ENCODE measurements at regions not wholly inside any gene's neighbourhood (a gene's known extent, or its start where the extent isn't known, plus 50 kb on each side); places are given as distances from the start of the nearest gene placed in this dataset.

- DNase-seq (ENCODE audit: low spot score), result no peak
These were observed 170.9 kb upstream of the PDE3A start for GRCh38 chr12:20197411-20197810.

DNA sequence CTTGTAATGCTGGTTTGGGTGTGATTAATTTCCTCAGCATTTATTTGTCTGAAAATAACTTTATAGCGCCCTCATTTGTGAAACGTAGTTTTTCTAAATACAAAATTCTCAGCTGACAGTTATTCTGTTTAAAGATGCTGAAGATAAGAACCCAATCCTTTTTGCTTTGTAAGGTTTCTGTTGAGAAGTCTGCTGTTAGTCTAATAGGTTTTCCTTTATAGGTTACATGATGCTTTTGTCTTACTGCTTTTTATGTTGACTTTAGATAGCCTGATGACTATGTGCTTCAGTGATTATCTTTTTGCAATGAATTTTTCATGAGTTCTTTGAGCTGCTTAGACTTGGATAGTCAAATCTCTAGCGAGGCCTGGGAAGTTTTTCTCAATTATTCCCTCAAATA lies 168.6 kb upstream of the PDE3A start:
- DNase-seq (ENCODE audit: low spot score), result no peak

GRCh38 chr12:20201733-20202132 lies 166.6 kb upstream of the PDE3A start:
- no peak for DNase-seq (ENCODE audit: low spot score)

GRCh38 chr12:20205854-20206253 lies 162.5 kb upstream of the PDE3A start:
- DNase-seq (ENCODE audit: low spot score), result no peak

- DNase-seq (ENCODE audit: low spot score), result no peak
These were observed 161.9 kb upstream of the PDE3A start for GRCh38 chr12:20206410-20206809.

GRCh38 chr12:20210621-20211215 lies 157.6 kb upstream of the PDE3A start:
- no peak for DNase-seq (ENCODE audit: low spot score)

DNA sequence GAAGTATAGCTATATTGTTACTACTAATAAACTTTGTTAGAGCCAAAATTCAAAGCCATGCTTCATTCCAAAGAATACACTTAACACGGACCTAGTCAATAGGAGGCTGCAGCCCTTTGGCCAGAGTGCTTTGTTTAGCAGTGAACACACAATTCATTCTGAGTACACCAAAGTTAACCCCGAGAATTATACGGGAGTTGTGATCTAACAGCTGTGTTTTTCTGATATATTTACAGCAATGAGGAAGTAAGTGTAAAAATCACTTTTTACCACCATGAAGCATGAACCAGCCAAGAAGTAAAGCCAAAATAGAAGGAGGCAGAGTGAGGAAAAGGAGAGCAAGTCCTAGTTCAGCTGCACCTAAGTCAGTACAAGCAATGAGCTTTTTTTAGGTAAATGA lies 156.8 kb upstream of the PDE3A start:
- no peak for DNase-seq (ENCODE audit: low spot score)

- DNase-seq (ENCODE audit: low spot score), result no peak
These were observed 156.3 kb upstream of the PDE3A start for GRCh38 chr12:20211981-20212421.

DNA sequence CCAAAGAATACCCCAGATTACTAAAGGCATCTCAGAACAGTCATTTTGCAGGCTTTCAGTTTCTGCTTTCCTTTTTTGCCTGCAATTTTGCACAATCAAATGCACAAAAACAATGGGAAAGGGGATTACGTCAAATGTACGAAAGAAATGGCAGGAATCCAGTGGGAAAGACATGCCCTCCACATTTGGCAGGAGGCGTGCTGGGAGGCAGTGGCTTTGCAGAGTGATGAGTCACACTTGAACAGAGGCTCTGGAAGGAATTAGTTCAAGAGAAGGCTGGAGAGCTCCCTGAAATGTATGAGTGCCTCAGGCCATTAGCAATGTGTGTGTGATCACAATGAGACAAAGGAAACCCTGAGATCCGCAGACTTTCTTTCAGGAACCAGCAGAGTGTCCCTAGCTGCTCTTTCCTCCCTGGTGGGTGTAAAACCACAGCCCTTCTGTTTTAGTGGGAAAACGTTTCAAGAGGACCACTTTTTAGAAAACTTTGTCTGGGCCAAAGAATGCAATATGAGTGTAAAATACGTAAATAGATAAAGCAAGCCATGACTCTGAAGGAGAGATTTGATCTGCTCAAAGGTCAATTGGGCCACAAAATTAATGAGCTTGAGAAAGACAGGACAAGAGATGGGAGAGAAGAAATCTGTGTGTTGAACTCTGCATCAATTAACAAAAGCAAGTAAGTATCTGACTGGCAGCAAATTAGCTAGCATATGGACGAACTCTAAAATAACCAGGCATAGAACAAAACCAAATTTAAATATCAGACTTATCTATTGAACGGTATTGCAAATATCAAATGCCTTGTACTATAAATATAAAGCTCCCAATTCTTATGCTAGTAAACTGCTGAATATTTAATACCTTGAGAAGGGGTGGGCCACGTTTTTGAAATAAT lies 155.4 kb upstream of the PDE3A start:
- DNase-seq (ENCODE audit: low spot score), result peak; percentile 94

- no peak for DNase-seq (ENCODE audit: low spot score)
These were observed 154.4 kb upstream of the PDE3A start for GRCh38 chr12:20213723-20214625.

DNA sequence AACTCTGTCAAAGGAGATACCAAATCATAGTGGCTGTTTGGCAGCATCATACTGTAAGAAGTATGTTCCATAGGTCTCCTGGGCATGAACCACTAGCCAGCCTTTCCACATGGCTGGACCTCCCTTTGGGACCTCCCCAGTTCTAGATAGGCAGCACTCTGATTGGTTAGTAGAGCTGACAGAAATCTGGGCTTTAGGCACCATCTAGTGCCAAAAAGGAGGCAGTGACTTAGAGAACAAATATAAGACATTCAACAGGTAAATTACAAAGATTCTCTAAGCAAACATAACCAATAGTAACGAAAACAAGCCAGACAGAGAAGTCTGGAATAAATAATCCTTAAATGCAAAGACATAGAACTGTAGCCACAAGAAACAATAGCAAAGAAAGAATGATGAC lies 148.0 kb upstream of the PDE3A start:
- DNase-seq (ENCODE audit: low spot score), result peak; percentile 19

- no peak for DNase-seq (ENCODE audit: low spot score)
These were observed 135.2 kb upstream of the PDE3A start for GRCh38 chr12:20232931-20233675.

- DNase-seq (ENCODE audit: low spot score), result no peak
These were observed 133.9 kb upstream of the PDE3A start for GRCh38 chr12:20234474-20234873.

- no peak for DNase-seq (ENCODE audit: low spot score)
These were observed 131.2 kb upstream of the PDE3A start for GRCh38 chr12:20237091-20237490.

- DNase-seq (ENCODE audit: low spot score), result no peak
These were observed 122.8 kb upstream of the PDE3A start for GRCh38 chr12:20245491-20245890.

- DNase-seq (ENCODE audit: low spot score), result no peak
These were observed 119.7 kb upstream of the PDE3A start for GRCh38 chr12:20248646-20249045.

- DNase-seq (ENCODE audit: low spot score), result no peak
These were observed 117.6 kb upstream of the PDE3A start for GRCh38 chr12:20250761-20251160.

GRCh38 chr12:20257311-20257710 lies 111.0 kb upstream of the PDE3A start:
- no peak for DNase-seq (ENCODE audit: low spot score)

DNA sequence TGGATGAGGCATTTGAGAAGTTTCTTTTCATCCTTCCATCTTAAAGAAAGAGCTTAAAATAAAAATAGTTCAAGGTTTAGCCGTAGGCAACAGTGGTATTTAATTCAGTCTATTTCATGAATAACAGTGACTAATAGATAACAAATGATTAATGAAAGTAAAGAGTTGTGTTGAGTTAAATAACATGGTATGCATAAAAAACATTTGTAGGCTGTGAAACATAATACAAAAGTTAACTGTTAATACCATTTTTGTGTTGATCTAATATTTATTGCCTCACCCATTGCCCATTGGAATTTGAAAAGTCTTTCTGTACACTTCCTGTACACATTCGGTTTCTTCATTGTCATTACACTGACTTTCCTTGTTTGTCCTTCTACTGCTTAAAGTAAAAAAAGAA lies 108.6 kb upstream of the PDE3A start:
- DNase-seq (ENCODE audit: low spot score), result no peak

DNA sequence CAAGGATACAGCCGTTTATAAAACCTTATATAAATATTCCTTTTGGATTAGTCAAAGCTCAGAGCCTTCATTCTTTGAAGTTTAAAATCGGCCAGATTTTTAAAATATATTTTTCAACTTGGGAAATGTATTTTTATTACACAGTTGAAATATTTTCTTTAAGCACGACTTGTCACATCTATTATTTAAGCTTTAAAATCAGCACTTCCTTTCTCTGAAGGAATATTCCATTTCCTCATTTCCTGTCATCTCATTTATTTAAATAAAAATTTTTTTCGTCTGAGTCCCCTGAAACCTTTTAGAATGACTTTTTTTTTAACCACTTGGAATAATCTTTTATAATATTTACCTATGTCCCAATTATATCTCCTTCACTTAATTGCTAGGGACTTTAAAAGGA lies 107.5 kb upstream of the PDE3A start:
- no peak for DNase-seq (ENCODE audit: low spot score)

GRCh38 chr12:20262119-20262518 lies 106.2 kb upstream of the PDE3A start:
- DNase-seq (ENCODE audit: low spot score), result no peak

GRCh38 chr12:20264026-20264425 lies 104.3 kb upstream of the PDE3A start:
- DNase-seq (ENCODE audit: low spot score), result no peak

All from AG08395 (cell line).